ENCODE measurements at regions not wholly inside any gene's neighbourhood (a gene's known extent, or its start where the extent isn't known, plus 50 kb on each side); places are given as distances from the start of the nearest gene placed in this dataset.

- no peak for DNase-seq
- ATAC-seq, result no peak
- H3K4me3 Mint-ChIP-seq, result no peak overlapping the region
- H3K36me3 Mint-ChIP-seq (ENCODE audit: insufficient read depth), result no peaks in the 10 kb centered on the region
- no peaks in the 10 kb centered on the region for H3K4me1 Mint-ChIP-seq (ENCODE audit: low read depth)
- H3K27me3 Mint-ChIP-seq (ENCODE audit: low read depth), result peaks cover 5% of the 10 kb centered on the region
- no peaks in the 10 kb centered on the region for H3K9me3 Mint-ChIP-seq
These were observed 247.5 kb upstream of the LRIG1 start for GRCh38 chr3:66748175-66748876.

- DNase-seq (no peak), ATAC-seq (no peak)
- H3K27me3 Mint-ChIP-seq (ENCODE audit: low read depth), result peaks cover 5% of the 10 kb centered on the region
- H3K4me3 Mint-ChIP-seq, result no peak overlapping the region
- no peaks in the 10 kb centered on the region for H3K4me1 Mint-ChIP-seq (ENCODE audit: low read depth)
- no peaks in the 10 kb centered on the region for H3K36me3 Mint-ChIP-seq (ENCODE audit: insufficient read depth)
- H3K9me3 Mint-ChIP-seq, result no peaks in the 10 kb centered on the region
These were observed 246.3 kb upstream of the KBTBD8 start for GRCh38 chr3:66751842-66752241.

- Mint-ChIP-seq H3K36me3 (ENCODE audit: insufficient read depth) (no peaks in the 10 kb centered on the region), H3K4me1 (ENCODE audit: low read depth) (no peaks in the 10 kb centered on the region), H3K9me3 (no peaks in the 10 kb centered on the region), H3K27me3 (ENCODE audit: low read depth) (peaks cover 5% of the 10 kb centered on the region), H3K4me3 (no peak overlapping the region)
- DNase-seq, result no peak
- ATAC-seq, result no peak
These were observed 244.4 kb upstream of the KBTBD8 start for GRCh38 chr3:66753670-66754069.

- H3K9me3 Mint-ChIP-seq, result no peaks in the 10 kb centered on the region
These were observed 243.5 kb upstream of the KBTBD8 start for GRCh38 chr3:66754613-66755012.

GRCh38 chr3:66755924-66756323 lies 242.2 kb upstream of the KBTBD8 start:
- Mint-ChIP-seq H3K27me3 (ENCODE audit: low read depth) (no peaks in the 10 kb centered on the region), H3K4me3 (no peak overlapping the region), H3K4me1 (ENCODE audit: low read depth) (no peaks in the 10 kb centered on the region), H3K36me3 (ENCODE audit: insufficient read depth) (no peaks in the 10 kb centered on the region), H3K9me3 (no peaks in the 10 kb centered on the region)
- ATAC-seq, result no peak
- DNase-seq, result no peak

More at GRCh38 chr3:66754613-66755012, 243.5 kb upstream of the KBTBD8 start:
- Mint-ChIP-seq H3K4me3 (no peak overlapping the region), H3K27me3 (ENCODE audit: low read depth) (no peaks in the 10 kb centered on the region), H3K4me1 (ENCODE audit: low read depth) (no peaks in the 10 kb centered on the region), H3K36me3 (ENCODE audit: insufficient read depth) (no peaks in the 10 kb centered on the region)
- no peak for ATAC-seq
- no peak for DNase-seq

GRCh38 chr3:66756468-66757036 lies 241.6 kb upstream of the KBTBD8 start:
- DNase-seq (no peak), ATAC-seq (no peak)
- no peaks in the 10 kb centered on the region for H3K4me1 Mint-ChIP-seq (ENCODE audit: low read depth)
- no peaks in the 10 kb centered on the region for H3K36me3 Mint-ChIP-seq (ENCODE audit: insufficient read depth)
- no peaks in the 10 kb centered on the region for H3K9me3 Mint-ChIP-seq
- no peak overlapping the region for H3K4me3 Mint-ChIP-seq
- no peaks in the 10 kb centered on the region for H3K27me3 Mint-ChIP-seq (ENCODE audit: low read depth)

GRCh38 chr3:66761093-66761780 lies 236.9 kb upstream of the KBTBD8 start:
- Mint-ChIP-seq H3K36me3 (ENCODE audit: insufficient read depth) (no peaks in the 10 kb centered on the region), H3K9me3 (peaks cover 6% of the 10 kb centered on the region), H3K4me3 (no peak overlapping the region), H3K27me3 (ENCODE audit: low read depth) (no peaks in the 10 kb centered on the region), H3K4me1 (ENCODE audit: low read depth) (no peaks in the 10 kb centered on the region)
- ATAC-seq (no peak), DNase-seq (no peak)

GRCh38 chr3:66762916-66763693 lies 235.0 kb upstream of the KBTBD8 start:
- Mint-ChIP-seq H3K4me1 (ENCODE audit: low read depth) (no peaks in the 10 kb centered on the region), H3K4me3 (no peak overlapping the region), H3K27me3 (ENCODE audit: low read depth) (no peaks in the 10 kb centered on the region), H3K9me3 (peaks cover 10% of the 10 kb centered on the region), H3K36me3 (ENCODE audit: insufficient read depth) (no peaks in the 10 kb centered on the region)
- DNase-seq (no peak), ATAC-seq (no peak)

GRCh38 chr3:66778107-66778506 lies 220.0 kb upstream of the KBTBD8 start:
- no peak overlapping the region for H3K4me3 Mint-ChIP-seq
- no peak for ATAC-seq
- H3K4me1 Mint-ChIP-seq (ENCODE audit: low read depth), result no peaks in the 10 kb centered on the region
- no peaks in the 10 kb centered on the region for H3K9me3 Mint-ChIP-seq
- no peak for DNase-seq
- no peaks in the 10 kb centered on the region for H3K36me3 Mint-ChIP-seq (ENCODE audit: insufficient read depth)
- peaks cover 16% of the 10 kb centered on the region for H3K27me3 Mint-ChIP-seq (ENCODE audit: low read depth)

GRCh38 chr3:66778777-66779176 lies 219.3 kb upstream of the KBTBD8 start:
- Mint-ChIP-seq H3K4me1 (ENCODE audit: low read depth) (no peaks in the 10 kb centered on the region), H3K9me3 (no peaks in the 10 kb centered on the region), H3K27me3 (ENCODE audit: low read depth) (peaks cover 11% of the 10 kb centered on the region), H3K36me3 (ENCODE audit: insufficient read depth) (no peaks in the 10 kb centered on the region), H3K4me3 (no peak overlapping the region)
- ATAC-seq (peak in 1 of 2 donors; percentile 48), DNase-seq (no peak)

GRCh38 chr3:66785191-66785909 lies 212.8 kb upstream of the KBTBD8 start:
- no peaks in the 10 kb centered on the region for H3K9me3 Mint-ChIP-seq
- DNase-seq (no peak), ATAC-seq (no peak)
- H3K36me3 Mint-ChIP-seq (ENCODE audit: insufficient read depth), result no peaks in the 10 kb centered on the region
- H3K27me3 Mint-ChIP-seq (ENCODE audit: low read depth), result no peaks in the 10 kb centered on the region
- H3K4me1 Mint-ChIP-seq (ENCODE audit: low read depth), result no peaks in the 10 kb centered on the region
- H3K4me3 Mint-ChIP-seq, result no peak overlapping the region

- ATAC-seq (no peak), DNase-seq (no peak)
- no peaks in the 10 kb centered on the region for H3K9me3 Mint-ChIP-seq
- H3K27me3 Mint-ChIP-seq (ENCODE audit: low read depth), result no peaks in the 10 kb centered on the region
- H3K4me3 Mint-ChIP-seq, result no peak overlapping the region
- no peaks in the 10 kb centered on the region for H3K36me3 Mint-ChIP-seq (ENCODE audit: insufficient read depth)
- H3K4me1 Mint-ChIP-seq (ENCODE audit: low read depth), result no peaks in the 10 kb centered on the region
These were observed 208.4 kb upstream of the KBTBD8 start for GRCh38 chr3:66789580-66790237.

- no peak for DNase-seq
- Mint-ChIP-seq H3K4me3 (no peak overlapping the region), H3K9me3 (peaks cover 5% of the 10 kb centered on the region), H3K36me3 (ENCODE audit: insufficient read depth) (no peaks in the 10 kb centered on the region), H3K4me1 (ENCODE audit: low read depth) (no peaks in the 10 kb centered on the region), H3K27me3 (ENCODE audit: low read depth) (no peaks in the 10 kb centered on the region)
- no peak for ATAC-seq
These were observed 206.0 kb upstream of the KBTBD8 start for GRCh38 chr3:66792086-66792485.
